ENCODE measurements at regions not wholly inside any gene's neighbourhood (a gene's known extent, or its start where the extent isn't known, plus 50 kb on each side); places are given as distances from the start of the nearest gene placed in this dataset.

DNA sequence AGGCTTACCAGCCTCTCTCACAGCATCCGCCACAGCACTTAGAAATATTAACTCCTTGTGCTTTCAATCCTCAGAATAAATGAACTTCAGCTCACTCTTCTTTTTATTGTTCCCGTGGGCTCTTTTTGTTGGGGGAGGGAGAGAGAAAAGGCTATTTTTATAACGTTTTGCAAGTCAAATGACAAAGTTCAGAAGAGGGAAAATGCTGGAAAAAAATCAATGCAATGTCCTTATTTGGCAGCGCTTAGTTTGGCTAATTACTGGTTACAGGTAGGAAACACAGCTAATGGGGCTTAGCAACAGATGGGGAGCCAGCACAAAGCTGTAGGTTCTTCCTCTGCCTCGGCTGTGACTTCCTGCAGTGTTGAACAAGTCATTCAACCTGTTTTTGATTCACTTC, 1067.0 kb upstream of the MAP3K7 start:
- no peaks in the 10 kb centered on the region for H3K27me3 ChIP-seq
- DNase-seq (ENCODE audit: low spot score in 2 of 2) = no peak
- H3K4me3 ChIP-seq = no peak overlapping the region
- H3K9me3 ChIP-seq = no peaks in the 10 kb centered on the region
- intact Hi-C loops (cut with DNase I) = no loop called here
- H3K36me3 ChIP-seq = no peaks in the 10 kb centered on the region
- no peaks in the 10 kb centered on the region for H3K4me1 ChIP-seq
- TF ChIP-seq, protein P1, sequence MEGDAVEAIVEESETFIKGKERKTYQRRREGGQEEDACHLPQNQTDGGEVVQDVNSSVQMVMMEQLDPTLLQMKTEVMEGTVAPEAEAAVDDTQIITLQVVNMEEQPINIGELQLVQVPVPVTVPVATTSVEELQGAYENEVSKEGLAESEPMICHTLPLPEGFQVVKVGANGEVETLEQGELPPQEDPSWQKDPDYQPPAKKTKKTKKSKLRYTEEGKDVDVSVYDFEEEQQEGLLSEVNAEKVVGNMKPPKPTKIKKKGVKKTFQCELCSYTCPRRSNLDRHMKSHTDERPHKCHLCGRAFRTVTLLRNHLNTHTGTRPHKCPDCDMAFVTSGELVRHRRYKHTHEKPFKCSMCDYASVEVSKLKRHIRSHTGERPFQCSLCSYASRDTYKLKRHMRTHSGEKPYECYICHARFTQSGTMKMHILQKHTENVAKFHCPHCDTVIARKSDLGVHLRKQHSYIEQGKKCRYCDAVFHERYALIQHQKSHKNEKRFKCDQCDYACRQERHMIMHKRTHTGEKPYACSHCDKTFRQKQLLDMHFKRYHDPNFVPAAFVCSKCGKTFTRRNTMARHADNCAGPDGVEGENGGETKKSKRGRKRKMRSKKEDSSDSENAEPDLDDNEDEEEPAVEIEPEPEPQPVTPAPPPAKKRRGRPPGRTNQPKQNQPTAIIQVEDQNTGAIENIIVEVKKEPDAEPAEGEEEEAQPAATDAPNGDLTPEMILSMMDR (IDR thresholded peaks at IDR 0.05) = no peak
- H3K27ac ChIP-seq = no peak overlapping the region

DNA sequence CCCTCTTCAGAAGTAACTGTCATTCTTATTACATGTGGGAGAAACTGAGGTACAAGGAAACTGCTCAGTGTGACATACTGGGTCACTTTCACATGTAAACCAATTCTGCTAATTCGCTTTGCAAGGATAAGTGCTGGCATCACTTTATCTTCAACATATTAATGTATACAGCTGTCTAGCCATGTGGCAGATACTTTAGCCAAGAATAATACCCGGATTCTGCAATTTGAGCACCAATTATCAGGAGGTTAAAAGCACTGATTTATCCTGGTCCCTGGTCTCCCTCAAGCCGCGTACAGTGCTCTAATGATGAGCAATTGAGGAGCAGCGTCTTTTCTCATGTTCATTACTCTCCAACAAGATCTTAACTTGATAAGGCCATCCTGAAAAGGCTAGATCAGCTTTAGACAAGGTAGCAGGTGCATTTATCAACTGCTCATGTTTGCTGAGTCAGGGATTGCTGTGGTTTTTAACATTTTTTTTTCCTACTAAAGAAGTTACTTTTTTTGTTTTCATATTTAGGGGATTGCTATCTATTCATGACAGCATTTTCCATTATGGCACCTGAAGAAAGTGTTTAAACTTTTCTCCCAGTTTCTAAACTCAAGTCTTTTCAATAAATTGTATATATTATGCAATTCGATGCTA, 1066.3 kb upstream of the MAP3K7 start:
- TF ChIP-seq, protein P1 (IDR thresholded peaks at IDR 0.05) = no peak
- intact Hi-C loops (cut with DNase I) = no loop called here
- Histone ChIP-seq H3K4me1 (no peaks in the 10 kb centered on the region), H3K36me3 (no peaks in the 10 kb centered on the region), H3K27me3 (no peaks in the 10 kb centered on the region), H3K4me3 (no peak overlapping the region), H3K9me3 (no peaks in the 10 kb centered on the region), H3K27ac (no peak overlapping the region)
- DNase-seq (ENCODE audit: low spot score in 2 of 2) = no peak

DNA sequence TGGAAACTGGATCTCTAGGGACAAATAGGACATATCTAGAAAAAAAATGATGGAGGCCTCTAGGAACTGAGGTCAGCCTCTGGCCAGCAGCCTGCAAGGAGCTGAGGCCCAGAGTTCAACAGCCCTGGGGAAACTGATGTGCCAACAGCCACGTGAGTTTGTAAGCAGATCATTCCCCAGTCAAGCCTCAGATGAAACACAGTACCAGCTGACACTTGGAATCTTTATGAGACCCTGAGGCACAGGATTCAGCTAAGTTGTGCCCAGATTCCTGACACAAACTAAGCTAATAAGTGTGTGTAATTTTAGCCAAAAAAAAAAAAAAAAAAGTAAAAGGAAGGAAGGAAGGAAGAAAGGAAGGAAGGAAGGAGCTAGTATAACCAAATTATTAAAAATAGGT, 1059.8 kb upstream of the MAP3K7 start:
- intact Hi-C loops (cut with DNase I) = no loop called here
- no peaks in the 10 kb centered on the region for H3K27me3 ChIP-seq
- H3K4me1 ChIP-seq = no peaks in the 10 kb centered on the region
- TF ChIP-seq, protein P1 (IDR thresholded peaks at IDR 0.05) = no peak
- H3K9me3 ChIP-seq = no peaks in the 10 kb centered on the region
- no peak overlapping the region for H3K27ac ChIP-seq
- no peak for DNase-seq (ENCODE audit: low spot score in 2 of 2)
- H3K36me3 ChIP-seq = no peaks in the 10 kb centered on the region
- H3K4me3 ChIP-seq = no peak overlapping the region

- Histone ChIP-seq H3K27ac (no peak overlapping the region), H3K4me1 (no peaks in the 10 kb centered on the region), H3K4me3 (no peak overlapping the region), H3K36me3 (no peaks in the 10 kb centered on the region), H3K9me3 (no peaks in the 10 kb centered on the region), H3K27me3 (no peaks in the 10 kb centered on the region)
- intact Hi-C loops (cut with DNase I) = no loop called here
- no peak for DNase-seq (ENCODE audit: low spot score in 2 of 2)
- TF ChIP-seq, protein P1 (IDR thresholded peaks at IDR 0.05) = no peak
Observed at GRCh38 chr6:91645811-91646210, 1058.9 kb upstream of the MAP3K7 start.

DNA sequence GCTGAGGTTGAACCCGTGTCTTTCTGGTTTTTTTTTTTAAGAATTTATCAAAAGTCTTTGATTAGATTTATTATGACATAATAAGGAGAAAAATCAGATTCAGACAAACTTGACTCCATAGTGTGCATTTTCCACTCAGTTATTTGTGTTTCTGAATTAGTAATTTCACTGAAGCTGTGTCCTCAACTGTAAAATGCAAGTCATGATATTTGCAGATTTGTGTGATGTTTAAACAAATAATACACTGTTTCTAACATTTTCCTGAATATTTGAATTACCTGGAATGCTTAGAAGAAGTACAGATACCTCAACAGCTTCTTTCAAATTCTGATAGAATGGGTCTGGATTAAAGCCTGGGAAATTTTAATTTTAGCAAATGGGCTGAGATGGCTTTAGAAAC, 1050.3 kb upstream of the MAP3K7 start:
- TF ChIP-seq, protein P1 (IDR thresholded peaks at IDR 0.05) = no peak
- Histone ChIP-seq H3K4me1 (no peaks in the 10 kb centered on the region), H3K36me3 (no peaks in the 10 kb centered on the region), H3K4me3 (no peak overlapping the region), H3K27ac (no peak overlapping the region), H3K27me3 (no peaks in the 10 kb centered on the region), H3K9me3 (no peaks in the 10 kb centered on the region)
- intact Hi-C loops (cut with DNase I) = no loop called here
- DNase-seq (ENCODE audit: low spot score in 2 of 2) = no peak

- no peaks in the 10 kb centered on the region for H3K4me1 ChIP-seq
- H3K36me3 ChIP-seq = no peaks in the 10 kb centered on the region
- H3K27me3 ChIP-seq = no peaks in the 10 kb centered on the region
- TF ChIP-seq, protein P1 (IDR thresholded peaks at IDR 0.05) = no peak
- H3K27ac ChIP-seq = no peak overlapping the region
- intact Hi-C loops (cut with DNase I) = no loop called here
- no peak for DNase-seq (ENCODE audit: low spot score in 2 of 2)
- H3K9me3 ChIP-seq = no peaks in the 10 kb centered on the region
- H3K4me3 ChIP-seq = no peak overlapping the region
Observed at GRCh38 chr6:91634791-91635190, 1047.9 kb upstream of the MAP3K7 start.
